Germinal center (tissue), 1 donor: ENCODE measurements at regions not wholly inside any gene's neighbourhood (a gene's known extent, or its start where the extent isn't known, plus 50 kb on each side); places are given as distances from the start of the nearest gene placed in this dataset.

Source experiments
- DNase-seq: peaks from one replicate; pipeline ENCODE4 v3.0.0; 2012; ENCODE audit warnings: mixed read lengths, low spot score

DNA sequence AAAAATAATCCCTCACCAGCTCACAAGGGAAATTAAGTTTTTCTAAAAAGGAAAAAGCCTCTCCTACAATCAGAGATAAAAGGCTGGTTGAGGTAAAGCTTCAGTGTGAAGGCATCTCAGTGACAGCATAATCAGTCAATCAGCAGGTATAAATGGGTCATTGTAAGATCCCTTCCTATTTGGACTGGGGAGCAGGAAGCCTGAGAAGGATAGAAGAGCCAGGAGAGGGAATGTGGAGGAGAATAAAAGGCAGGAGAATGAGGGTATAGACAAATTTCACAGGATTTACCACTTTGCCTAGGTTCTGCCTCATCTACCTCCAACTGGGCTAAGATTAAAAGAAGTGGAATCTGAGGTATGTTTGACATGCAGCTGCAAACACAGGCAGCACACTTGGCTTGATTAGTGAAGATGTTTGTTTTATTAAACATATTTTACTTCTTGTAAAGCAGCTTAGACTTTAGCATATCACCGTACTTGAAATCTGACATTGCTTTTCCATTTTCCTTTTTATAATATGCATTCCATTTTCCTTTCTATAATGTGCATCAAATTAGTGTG is 479.1 kb upstream of the USP15 start:
- no peak for DNase-seq

DNA sequence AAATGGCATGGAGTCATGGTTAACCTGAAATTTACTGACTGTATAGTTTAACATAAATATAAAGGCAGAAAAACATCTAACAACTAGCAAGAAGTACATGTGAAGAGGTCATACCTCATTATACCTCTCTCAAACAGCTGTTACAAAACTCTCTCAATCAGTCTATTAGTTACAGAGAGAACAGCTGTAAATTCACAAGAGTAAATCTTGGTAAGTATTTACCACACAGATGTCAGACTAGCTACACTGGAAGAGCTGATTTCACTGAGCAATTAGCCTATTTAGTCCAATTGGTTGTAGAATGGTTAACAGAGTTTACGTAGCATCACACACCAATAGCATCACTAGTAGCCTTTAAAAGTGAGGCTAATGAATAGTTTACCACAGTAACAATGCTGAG is 463.4 kb upstream of the USP15 start:
- no peak for DNase-seq

GRCh38 chr12:61797266-61797665 is 462.9 kb upstream of the USP15 start:
- no peak for DNase-seq

DNA sequence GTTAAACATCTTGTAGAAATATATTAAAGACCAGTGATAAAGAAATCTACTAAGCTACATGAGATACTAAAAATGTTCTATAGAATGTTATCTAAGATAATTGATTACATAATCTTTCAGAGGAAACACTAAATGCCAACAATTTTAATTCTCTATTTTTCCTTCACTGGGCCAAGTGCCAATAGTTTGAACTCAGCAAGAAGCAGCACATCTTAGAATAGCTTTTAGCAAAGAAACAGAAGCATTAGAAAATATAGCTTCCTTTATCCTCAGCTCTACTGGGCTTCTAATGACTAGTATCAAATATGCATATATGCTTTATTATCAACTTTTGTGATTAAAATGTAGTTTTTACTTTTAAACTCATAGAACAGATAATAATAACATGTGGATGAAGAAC is 461.4 kb upstream of the USP15 start:
- no peak for DNase-seq

DNA sequence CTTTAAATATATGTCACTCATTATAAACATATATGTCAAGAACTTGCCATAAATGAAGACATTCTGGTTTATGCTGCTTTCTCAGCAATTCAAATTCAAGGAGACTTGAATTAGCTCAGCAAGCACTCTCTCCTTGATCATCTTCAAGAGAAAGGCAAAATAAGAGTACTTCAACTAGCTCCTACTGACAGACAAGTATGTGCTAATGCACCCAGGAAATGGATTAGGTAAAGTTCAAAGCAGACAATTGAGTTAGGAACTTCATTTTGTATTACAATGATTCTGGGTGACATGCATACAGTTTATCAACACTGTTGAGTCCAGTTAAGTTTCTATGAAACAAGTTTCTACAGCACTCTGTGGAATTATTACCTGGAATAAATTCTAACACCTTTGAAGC is 455.9 kb upstream of the USP15 start:
- no peak for DNase-seq

DNA sequence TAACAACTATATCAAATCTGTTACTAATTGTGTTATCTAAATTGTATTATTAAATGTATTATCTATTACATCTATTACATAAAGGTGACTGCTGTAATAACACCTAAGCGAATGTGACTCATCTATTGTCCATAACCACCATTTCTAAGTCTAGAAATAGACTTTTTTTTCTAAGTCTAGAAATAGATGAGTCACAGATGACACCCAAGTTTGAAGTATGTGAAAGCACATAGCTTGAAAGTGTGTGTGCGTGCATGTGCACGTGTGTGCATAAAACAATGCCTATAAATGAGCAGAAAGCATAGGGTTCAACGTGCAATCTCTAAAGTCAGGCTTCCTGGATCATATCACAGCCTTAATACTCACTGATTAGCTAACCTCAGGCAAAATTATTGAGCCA is 451.3 kb upstream of the USP15 start:
- DNase-seq, result no peak

GRCh38 chr12:61810486-61810885 is 449.7 kb upstream of the USP15 start:
- no peak for DNase-seq

DNA sequence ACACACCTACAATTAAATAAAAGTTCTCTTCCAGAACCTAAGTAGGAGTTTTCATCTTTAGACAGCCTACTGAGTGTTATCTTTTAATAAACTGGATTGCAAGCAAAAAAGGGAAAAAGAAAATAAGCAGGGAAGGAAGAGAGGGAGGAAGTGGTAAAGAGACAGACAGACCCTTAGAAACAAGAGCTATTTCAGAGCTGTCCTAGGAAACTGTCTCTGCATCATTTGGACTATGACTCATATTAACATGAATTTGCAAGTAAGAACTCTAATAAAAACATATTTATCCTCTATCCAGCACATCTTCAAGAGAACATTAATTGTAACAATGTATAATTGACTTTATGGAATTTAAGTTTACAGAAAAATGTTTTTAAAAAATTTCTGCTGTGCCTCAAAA is 438.8 kb upstream of the USP15 start:
- no peak for DNase-seq

- DNase-seq, result no peak
Measured at GRCh38 chr12:61823102-61823501, 437.1 kb upstream of the USP15 start.

DNA sequence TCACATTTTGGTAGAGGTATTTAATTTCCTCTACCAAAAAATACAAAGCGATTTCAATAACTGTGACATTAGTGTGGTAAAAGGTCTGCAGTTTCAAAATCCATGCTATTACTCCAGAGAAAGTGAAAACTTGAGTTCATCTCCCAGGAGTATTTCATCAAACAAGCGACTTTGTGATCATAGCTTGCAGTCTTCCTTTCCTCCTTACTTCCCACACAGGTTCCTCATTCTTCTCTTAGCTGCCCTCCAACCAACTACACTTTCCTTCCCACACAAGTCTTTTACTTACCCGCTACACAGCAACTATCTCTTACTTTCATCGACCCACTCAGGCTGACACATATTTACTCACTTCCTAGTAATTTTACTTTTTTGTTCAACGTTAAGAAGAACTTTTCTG is 413.4 kb upstream of the USP15 start:
- no peak for DNase-seq

GRCh38 chr12:61848893-61849292 is 411.3 kb upstream of the USP15 start:
- no peak for DNase-seq

- no peak for DNase-seq
Measured at GRCh38 chr12:61853945-61854344, 406.3 kb upstream of the USP15 start.

DNA sequence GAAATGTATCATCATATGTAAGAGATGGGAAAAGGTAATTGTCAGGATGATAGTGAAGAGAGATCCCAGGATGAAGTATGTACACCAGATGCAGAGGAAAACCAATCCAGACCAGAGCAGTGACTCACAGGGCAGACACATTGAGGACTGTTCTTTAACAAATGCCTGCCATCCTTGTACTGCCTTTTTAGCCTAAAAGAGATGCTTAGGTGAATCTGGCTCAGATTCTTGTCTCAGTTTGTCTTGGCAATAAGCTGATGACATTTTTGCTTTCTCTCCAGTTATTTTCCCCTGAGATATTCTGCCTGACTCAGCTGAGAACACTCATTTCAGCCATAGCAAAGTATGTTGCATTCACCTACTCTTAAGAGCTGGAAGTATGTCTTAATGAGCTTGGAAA is 405.3 kb upstream of the USP15 start:
- DNase-seq, result no peak

DNA sequence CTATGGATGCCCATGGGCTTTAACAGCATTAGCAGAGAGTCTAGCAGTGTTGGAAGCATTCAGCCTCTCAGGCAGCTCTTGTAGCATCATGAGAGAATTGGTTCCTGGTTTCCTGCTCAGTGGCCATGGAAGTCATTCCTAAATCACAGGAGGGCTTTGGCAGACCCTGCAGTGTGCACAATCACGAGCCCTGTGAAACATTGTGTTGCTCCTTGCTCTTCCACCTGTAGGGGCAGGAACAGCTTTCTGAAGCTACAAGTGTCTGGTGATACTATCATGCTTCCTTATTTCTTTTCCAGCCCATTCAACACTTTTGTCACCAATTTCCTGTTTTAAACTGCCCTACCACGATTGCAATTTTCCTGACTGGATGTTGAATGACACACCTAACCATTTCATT is 402.2 kb upstream of the USP15 start:
- no peak for DNase-seq

DNA sequence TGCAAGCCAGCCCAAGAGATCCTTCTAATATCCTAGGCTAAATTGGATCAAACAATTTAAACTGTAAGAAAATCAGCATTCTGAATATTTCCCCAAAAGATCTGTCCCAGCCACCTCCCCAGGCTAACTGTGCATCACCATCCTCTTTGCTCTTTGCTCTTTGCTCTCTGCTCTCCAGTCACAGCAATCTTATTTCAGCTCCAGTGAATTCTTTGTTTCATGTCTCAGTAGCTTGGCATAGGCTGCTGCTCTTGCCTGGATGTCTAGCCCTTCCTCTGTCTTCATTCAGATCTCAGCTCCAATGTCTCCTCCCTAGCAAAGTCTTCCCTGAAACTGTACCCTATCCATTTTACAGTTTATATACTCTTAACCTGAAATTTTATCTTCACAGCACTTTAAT is 399.8 kb upstream of the USP15 start:
- no peak for DNase-seq

DNA sequence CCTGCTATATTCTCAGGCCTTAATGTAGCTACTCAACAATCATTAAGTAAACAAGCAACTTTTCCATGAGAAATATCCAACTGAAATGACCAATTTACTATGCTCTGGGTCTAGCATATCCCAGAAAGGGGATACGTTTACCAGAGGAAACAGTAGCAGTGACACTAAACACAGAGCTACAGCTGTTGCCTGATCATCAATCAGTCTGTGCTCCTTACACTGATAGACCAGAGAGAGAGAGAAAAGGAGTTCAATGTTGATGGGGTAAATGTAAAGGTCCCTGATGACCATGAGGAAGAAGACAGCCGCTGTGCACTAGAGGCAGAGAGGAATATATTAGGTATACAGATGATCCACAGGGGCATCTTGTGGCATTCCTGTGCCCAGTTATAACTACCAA is 397.2 kb upstream of the USP15 start:
- no peak for DNase-seq

GRCh38 chr12:61863811-61864210 is 396.4 kb upstream of the USP15 start:
- DNase-seq, result no peak

GRCh38 chr12:61869796-61870195 is 390.4 kb upstream of the USP15 start:
- DNase-seq, result no peak

GRCh38 chr12:61870658-61871484 is 389.3 kb upstream of the USP15 start:
- DNase-seq, result no peak

GRCh38 chr12:61871485-61871810 is 388.8 kb upstream of the USP15 start:
- no peak for DNase-seq

- DNase-seq, result no peak
Measured at GRCh38 chr12:61879229-61879628, 381.0 kb upstream of the USP15 start.

- DNase-seq, result no peak
Measured at GRCh38 chr12:61880186-61880585, 380.0 kb upstream of the USP15 start.

DNA sequence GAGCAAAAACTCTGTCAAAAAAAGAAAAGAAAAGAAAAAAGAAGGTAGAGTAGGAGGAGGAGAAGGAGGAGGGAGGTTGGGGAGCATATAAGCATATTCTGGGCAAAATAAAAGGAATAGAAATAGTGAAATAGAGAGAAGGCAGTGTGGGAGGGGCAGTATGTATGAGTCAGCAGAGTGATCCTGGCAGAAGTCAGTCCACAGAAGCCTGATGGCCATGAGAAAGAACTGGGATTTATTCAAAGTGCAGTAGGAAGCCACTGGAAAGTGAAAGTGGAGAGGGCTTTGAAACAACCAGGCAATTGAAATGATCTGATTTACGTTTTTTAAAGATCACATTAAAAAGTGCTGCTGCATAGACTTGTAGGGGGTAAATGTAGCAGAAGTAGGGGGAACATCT is 368.6 kb upstream of the USP15 start:
- DNase-seq, result no peak

GRCh38 chr12:61894168-61894567 is 366.0 kb upstream of the USP15 start:
- no peak for DNase-seq
